GM21737 (cell line): ENCODE measurements at regions not wholly inside any gene's neighbourhood (a gene's known extent, or its start where the extent isn't known, plus 50 kb on each side); places are given as distances from the start of the nearest gene placed in this dataset.

Source experiments
- ATAC-seq: cut with Tn5 transposase; IDR thresholded peaks from one replicate; pipeline ENCODE4 v1.9.1; 2021; ENCODE audit warnings: mild to moderate bottlenecking, moderate library complexity; ENCODE audit not compliant: unreplicated experiment

- no peak for ATAC-seq
Observed at GRCh38 chr4:23207059-23207458, 514.3 kb downstream of the GBA3 start.

DNA sequence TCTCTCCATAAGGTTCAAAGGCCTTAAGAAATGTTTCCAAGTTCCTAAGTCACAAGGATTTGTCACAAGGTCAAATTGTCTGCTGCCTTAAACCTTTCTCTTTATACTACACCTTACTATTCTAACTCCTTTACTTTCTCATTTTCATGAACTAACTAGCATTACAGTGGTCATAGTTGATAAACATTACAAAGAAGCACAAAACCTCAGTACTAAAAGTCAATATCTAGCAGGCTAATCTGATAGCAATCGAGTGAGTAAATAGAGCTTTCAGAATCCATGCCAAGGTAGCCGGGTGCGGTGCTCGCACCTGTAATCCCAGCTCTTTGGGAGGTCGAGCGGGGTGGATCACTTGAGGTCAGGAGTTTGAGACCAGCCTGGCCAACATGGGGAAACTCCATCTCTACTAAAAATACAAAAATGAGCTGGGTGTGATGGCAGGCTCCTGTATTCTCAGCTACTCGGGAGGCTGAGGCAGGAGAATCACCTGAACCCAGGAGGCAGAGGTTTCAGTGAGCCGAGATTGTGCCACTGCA lies 510.0 kb downstream of the GBA3 start:
- no peak for ATAC-seq

GRCh38 chr4:23194751-23195150 lies 502.0 kb downstream of the GBA3 start:
- ATAC-seq: no peak

DNA sequence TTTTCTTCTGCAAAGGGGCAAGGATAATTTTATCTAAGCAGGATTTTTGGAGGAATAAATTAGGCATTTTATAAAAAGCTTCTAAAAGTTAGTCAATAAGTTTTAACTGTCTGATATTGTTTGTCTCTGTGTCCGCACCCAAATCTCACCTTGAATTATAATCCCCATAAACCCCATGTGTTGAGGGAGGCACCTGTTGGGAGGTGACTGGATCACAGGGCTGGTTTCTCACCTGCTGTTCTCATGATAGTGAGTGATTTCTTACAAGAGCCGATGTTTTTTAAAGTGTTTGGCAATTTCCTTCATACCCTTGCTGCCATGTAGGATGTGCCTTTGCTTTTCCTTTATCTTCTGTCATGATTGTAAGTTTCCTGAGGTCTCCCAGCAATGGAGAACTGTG lies 481.4 kb downstream of the GBA3 start:
- ATAC-seq: no peak

GRCh38 chr4:23171976-23172375 lies 479.2 kb downstream of the GBA3 start:
- ATAC-seq: no peak

DNA sequence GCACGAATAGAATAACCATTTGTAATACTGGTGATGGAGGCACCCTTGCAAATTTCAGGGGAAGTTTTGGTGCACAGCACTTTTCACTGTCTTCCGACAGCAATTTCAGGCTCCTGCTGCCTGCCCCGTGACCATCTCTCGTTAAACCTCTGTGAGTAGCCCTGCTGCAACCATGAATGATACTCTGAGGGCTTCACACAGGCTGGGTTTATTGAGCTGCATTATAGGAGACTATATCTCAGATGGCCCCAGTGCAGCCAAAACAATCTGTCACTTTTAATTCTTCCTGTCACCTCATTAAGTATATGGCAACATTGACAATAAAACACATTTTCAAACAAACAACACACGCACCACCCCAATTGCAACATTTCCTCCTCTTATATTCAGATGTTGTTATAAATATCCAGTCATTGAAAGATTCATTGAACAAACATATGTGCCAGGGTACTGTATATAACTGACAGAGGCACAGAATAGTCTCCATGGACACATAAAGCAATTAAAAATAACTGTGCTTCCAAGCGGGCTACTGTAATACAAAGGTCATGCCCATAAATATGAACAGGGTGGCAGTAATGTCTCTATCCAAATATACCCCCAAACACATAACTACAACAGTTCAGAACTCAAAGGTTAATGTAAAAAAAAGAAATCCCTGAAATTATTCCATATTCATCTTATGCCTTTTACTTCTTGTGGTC lies 477.0 kb downstream of the GBA3 start:
- ATAC-seq: no peak

DNA sequence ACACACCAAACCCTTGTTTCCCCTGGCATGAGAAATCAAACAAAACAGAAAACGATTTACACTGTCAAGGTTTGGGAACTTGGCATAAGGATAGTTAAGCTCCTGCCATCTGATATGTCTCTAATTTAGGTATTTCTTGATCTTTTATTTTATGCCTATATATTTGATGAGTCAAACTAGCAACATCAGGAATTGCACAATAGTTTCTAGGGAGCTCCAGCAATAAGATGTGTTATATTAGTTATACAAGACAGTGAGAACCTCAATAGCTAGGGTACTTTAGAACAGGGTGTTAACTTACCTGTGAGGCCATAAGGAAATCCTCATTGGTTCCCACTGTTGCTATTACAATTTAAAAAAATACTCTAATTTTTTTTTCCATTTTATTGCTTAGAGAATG lies 474.2 kb downstream of the GBA3 start:
- no peak for ATAC-seq

GRCh38 chr4:23166407-23166806 lies 473.7 kb downstream of the GBA3 start:
- ATAC-seq: no peak

- no peak for ATAC-seq
Observed at GRCh38 chr4:23165669-23166068, 472.9 kb downstream of the GBA3 start.

DNA sequence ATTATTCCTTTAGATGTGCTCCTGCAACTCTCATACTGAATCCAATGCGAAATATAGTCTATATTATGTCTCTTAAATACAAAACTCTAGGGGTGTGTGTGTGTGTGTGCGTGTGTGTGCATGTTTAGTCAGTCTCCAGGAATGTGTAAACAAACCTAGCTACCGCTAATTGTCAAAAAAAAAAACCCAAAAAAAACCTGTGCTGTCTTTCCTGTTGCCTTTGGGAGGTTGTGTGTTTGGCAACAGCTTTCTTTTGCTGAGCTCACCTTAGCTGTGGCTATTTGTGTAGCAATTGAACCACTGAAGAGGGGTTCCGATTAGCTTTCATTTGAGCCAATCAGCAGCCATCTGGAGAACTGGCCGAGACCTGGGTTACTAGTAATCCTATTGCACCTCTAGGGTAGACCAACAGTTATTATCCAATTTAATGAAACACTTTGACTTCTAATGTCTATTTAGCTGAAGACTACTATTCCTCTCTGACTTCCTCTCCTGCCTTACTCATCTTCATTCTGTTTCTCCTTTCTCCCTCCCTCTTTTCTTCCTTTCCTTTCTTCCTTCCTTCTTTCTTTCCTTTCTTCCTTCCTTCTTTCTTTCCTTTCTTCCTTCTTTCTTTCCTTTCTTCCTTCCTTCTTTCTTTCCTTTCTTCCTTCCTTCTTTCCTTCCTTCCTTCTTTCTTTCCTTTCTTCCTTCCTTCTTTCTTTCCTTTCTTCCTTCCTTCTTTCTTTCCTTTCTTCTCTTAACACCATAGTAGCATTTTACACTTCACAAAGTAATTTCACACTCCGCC lies 471.1 kb downstream of the GBA3 start:
- no peak for ATAC-seq

GRCh38 chr4:23162275-23162674 lies 469.5 kb downstream of the GBA3 start:
- no peak for ATAC-seq

GRCh38 chr4:23161787-23162186 lies 469.1 kb downstream of the GBA3 start:
- no peak for ATAC-seq

- ATAC-seq: no peak
Observed at GRCh38 chr4:23153076-23153475, 460.3 kb downstream of the GBA3 start.

- ATAC-seq: no peak
Observed at GRCh38 chr4:23149815-23150214, 457.1 kb downstream of the GBA3 start.

- ATAC-seq: no peak
Observed at GRCh38 chr4:23144707-23145106, 452.0 kb downstream of the GBA3 start.

DNA sequence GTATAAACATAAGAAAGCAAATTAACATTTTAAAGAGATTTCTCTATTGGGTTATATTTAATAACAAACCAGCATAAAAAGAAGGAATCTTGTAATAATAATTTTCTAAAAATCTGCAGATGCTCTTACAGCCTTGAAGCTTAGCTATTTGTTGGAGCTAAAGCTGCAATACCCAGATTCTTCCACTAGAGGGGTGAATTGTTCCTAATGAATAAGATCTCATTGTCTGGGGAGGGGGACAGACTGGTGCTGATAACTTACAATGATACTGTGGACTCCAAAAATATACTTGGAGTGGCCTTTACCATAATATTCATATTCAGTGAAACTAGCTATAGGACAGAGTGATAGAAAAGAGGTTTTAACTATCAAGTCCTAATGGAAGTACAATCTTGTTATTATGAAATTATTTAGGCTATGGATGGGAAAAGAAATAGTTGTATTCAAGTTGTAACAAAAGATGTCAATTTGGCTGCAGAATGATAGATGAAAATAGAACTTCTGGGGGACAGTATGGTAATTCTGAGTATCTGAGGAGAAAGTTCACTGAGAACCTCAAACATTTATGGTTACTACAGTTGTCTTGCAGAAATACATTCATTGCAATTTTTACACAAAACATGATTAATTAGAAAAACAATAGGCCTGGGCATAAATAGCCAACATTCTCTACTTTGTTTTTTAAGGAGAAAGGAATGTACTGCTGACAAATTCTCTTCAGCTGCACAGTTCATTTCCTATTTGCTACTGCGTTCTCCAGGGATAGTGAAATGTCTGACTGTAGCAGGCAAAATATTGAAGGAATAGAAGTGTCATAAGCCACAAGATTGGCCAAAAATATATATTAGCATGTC lies 443.3 kb downstream of the GBA3 start:
- ATAC-seq: no peak

DNA sequence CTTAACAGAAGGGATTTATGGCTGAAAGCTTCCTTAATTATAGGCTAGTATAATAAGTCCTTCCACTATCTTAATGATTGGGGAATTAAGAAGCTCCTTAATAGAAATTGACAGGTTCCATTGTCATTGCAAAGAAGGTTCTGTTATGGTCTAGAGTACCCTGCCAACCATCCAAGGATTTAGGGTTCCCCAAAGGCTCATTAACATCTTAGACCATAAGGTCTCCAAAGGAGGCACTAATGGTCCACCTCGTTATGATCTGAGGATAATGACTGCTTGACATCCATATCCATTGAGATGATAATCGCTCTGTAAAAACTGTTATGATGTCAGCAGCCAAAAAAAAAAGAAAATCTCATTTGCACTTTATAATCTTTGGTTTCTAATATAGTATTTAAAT lies 441.6 kb downstream of the GBA3 start:
- ATAC-seq: no peak

- no peak for ATAC-seq
Observed at GRCh38 chr4:23130845-23131244, 438.1 kb downstream of the GBA3 start.

- ATAC-seq: no peak
Observed at GRCh38 chr4:23125118-23125517, 432.4 kb downstream of the GBA3 start.

DNA sequence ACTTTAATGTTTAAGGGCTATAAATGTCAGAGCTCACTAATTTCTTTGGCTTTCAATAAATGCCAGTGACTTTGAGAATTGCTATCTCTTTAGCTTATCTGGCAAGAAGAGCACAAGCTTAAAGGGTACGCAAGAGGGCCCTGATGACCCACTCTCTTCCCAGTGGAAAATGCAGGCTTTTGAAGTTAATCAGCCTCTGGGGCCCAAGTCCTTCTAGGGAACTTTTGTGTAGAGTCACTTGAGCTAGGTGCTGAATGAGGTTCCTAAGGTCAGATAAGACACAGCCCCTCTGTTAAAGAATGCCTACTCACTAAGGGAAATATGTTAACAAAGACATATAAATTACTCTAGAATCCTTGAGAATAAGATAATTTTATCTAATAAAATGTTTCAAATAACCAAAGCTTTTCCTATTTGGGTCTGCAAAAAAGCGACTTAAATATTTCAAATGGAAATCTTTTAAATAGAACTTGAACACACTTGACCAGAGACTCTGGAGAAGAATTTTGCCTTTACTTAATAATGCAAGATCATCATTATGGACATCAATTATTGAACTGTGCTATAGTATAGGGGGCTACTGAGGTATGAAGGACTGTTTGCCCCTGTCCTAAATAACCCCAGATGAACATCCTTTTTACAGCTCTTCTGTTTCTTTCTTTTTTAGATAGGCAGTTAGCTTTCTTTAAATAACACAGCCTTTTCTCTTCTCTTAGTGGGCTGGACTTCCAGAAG lies 430.1 kb downstream of the GBA3 start:
- ATAC-seq: no peak

DNA sequence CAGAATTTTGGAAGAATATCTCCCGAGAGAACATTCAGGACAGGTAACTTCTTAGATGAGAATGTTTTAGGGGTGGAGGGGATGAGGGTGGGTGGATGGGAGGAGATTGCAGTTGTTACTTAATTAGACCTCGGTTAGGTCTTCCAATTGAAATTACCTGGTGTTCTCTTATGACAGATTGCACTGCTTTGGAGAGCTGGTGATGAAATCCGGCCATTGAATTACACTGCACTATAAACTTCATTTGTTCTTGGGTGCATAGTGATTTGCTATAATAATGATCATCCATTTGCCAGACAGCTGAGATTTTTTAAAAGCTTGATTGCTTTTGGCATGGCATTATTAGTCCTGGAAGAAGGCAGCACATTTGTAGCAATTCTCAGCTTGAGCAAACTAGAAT lies 427.6 kb downstream of the GBA3 start:
- no peak for ATAC-seq
